Erythroblast (primary cell): ENCODE measurements at regions not wholly inside any gene's neighbourhood (a gene's known extent, or its start where the extent isn't known, plus 50 kb on each side); places are given as distances from the start of the nearest gene placed in this dataset.

ENCODE experiments used
- GATA1 ChIP-seq: IDR thresholded peaks from 2 replicates; pipeline ENCODE4 v1.6.1; 2011; ENCODE audit warnings: low read depth, mild to moderate bottlenecking, control low read depth, low read length, moderate library complexity
- POLR2A ChIP-seq: IDR thresholded peaks from 2 replicates; pipeline ENCODE4 v1.6.1; 2011; ENCODE audit warnings: mild to moderate bottlenecking, low read length

DNA sequence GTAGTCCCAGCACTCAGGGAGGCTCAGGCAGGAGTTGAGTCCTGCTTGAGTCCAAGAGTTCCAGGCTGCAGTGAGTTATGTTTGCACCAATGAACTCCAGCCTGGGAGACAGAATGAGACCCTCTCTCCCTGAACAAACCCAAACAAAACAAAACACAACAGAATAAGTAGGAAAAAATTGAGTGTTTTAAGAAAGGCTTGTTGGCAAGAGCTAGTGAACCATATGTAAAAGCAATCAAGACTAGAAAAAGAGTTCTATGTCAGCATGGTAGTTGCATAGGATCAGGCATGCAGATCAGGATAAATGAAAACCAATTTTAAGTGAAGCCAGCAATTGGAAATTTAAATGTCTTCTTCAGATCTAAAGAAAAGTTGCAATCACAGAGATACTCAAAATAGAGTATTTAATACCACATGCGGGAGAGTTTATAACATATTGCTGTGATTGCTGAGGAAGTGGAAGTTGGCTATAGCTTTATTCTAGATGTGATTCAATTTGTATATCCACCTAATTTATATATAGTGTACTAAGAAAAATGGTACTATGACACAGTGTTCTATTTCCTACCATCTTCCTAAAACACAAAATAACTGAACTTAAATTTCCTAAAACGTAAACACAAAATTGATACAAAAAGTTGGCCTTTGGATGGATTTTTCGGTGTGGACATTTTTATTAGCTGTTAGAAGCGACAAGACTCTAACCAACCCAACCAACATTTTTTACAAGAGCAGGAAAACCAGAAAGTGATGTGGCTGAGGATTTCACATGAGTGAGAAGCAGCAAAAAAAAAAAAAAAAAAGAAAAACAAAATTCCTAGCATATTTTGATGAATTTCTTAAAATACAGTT, 101.9 kb upstream of the ROBO1 start:
- TF ChIP-seq POLR2A, result no peak
- no peak for TF ChIP-seq GATA1
